PC-9 (cell line): ENCODE measurements at regions not wholly inside any gene's neighbourhood (a gene's known extent, or its start where the extent isn't known, plus 50 kb on each side); places are given as distances from the start of the nearest gene placed in this dataset.
"Not testable (repeated sequence)": the region's sequence is repeated elsewhere in the genome, so short reads cannot be mapped to it uniquely, and the experiment has no call there.

ENCODE experiments used
- BruUV-seq: library from RNA; stranded (reverse); fragments of 400-500 nt; replicated peaks from 2 replicates; lab custom pipeline; 2021; lab: Mats Ljungman, UMichigan
- CTCF ChIA-PET: fragments of 300-600 bp; sonication (Branson Sonifier 250); formaldehyde crosslinking; loops from one replicate; lab custom pipeline; 2022; ENCODE audit warnings: antibody characterized with exemption; lab: Charles Lee
- POLR2A ChIA-PET: fragments of 300-600 bp; sonication (Branson Sonifier 250); formaldehyde crosslinking; loops from one replicate; lab custom pipeline; 2022; ENCODE audit warnings: antibody characterized with exemption; ENCODE audit not compliant: unreplicated experiment; lab: Charles Lee
- DNase-seq, 2 experiments: peaks; one replicate each; pipeline versions ENCODE4 v3.0.0 to v3.0.0-alpha.2; 2015 to 2022; ENCODE audit warnings: mixed read lengths in 1 of 2
- H2AFZ ChIP-seq: fragments of 200-600 bp; sonication (generic); 2 replicates; pipeline ENCODE4 v1.8.1; 2017; ENCODE audit warnings: antibody characterized with exemption
- H3F3A ChIP-seq: fragments of 200-600 bp; sonication (generic); 2 replicates; pipeline ENCODE4 v1.8.1; 2017; ENCODE audit warnings: antibody characterized with exemption, mild to moderate bottlenecking, low read depth; ENCODE audit not compliant: insufficient read depth
- H3K27ac ChIP-seq: fragments of 200-600 bp; sonication (generic); 2 replicates; pipeline ENCODE4 v1.6.1; 2016; ENCODE audit warnings: mixed run types
- H3K27me3 ChIP-seq: fragments of 200-600 bp; sonication (generic); 2 replicates; pipeline ENCODE4 v1.6.1; 2016; ENCODE audit warnings: low read depth, mixed run types; ENCODE audit not compliant: insufficient read depth
- H3K36me3 ChIP-seq: fragments of 200-600 bp; sonication (generic); 2 replicates; pipeline ENCODE4 v1.6.1; 2016; ENCODE audit warnings: low read depth, mixed run types
- H3K4me1 ChIP-seq: fragments of 200-600 bp; sonication (generic); replicated peaks from 2 replicates; pipeline ENCODE4 v1.6.1; 2016; ENCODE audit warnings: mixed run types; ENCODE audit not compliant: insufficient read depth
- H3K4me2 ChIP-seq: fragments of 200-600 bp; sonication (generic); 2 replicates; pipeline ENCODE4 v1.6.1; 2017; ENCODE audit warnings: mixed run types
- H3K4me3 ChIP-seq: fragments of 200-600 bp; sonication (generic); 2 replicates; pipeline ENCODE4 v1.6.1; 2016; ENCODE audit warnings: mixed run types
- H3K79me2 ChIP-seq: fragments of 200-600 bp; sonication (generic); 2 replicates; pipeline ENCODE4 v1.6.1; 2017; ENCODE audit warnings: low read depth, mixed run types
- H3K9me2 ChIP-seq: fragments of 200-600 bp; sonication (generic); 2 replicates; pipeline ENCODE4 v1.8.1; 2017; ENCODE audit warnings: mild to moderate bottlenecking; ENCODE audit not compliant: insufficient read depth
- H3K9me3 ChIP-seq: fragments of 200-600 bp; sonication (generic); 2 replicates; pipeline ENCODE4 v1.8.1; 2016; ENCODE audit warnings: low read depth; ENCODE audit not compliant: insufficient read depth
- H4K20me1 ChIP-seq: fragments of 200-600 bp; sonication (generic); 2 replicates; pipeline ENCODE4 v1.8.1; 2017; ENCODE audit not compliant: insufficient read depth
- CTCF ChIP-seq: fragments of 200-600 bp; sonication (generic); conservative IDR thresholded peaks from 2 replicates; pipeline ENCODE4 v1.6.1; 2017; ENCODE audit warnings: mixed run types, antibody characterized with exemption, mild to moderate bottlenecking, moderate library complexity
- EZH2 ChIP-seq: fragments of 200-600 bp; sonication (generic); IDR thresholded peaks from 2 replicates; pipeline ENCODE4 v1.8.0; 2017; ENCODE audit warnings: antibody characterized with exemption, low read depth
- intact Hi-C: fragments of 100-400 bp; cut with micrococcal nuclease; formaldehyde crosslinking; loops from one replicate; pipeline ENCODE4 v1.10.0; 2022; ENCODE audit not compliant: unreplicated experiment

- Histone ChIP-seq H4K20me1 (no peaks in the 10 kb centered on the region), H3K27ac (no peak overlapping the region), H3K79me2 (no peaks in the 10 kb centered on the region), H3K4me1 (no peaks in the 10 kb centered on the region), H3K9me2 (no peaks in the 10 kb centered on the region), H3F3A (no peaks in the 10 kb centered on the region), H3K36me3 (no peaks in the 10 kb centered on the region), H3K4me2 (no peak overlapping the region), H3K4me3 (no peak overlapping the region), H3K27me3 (no peaks in the 10 kb centered on the region), H3K9me3 (no peaks in the 10 kb centered on the region), H2AFZ (no peak overlapping the region)
- ChIA-PET POLR2A (no interaction called here), CTCF (no interaction called here)
- no TSS peak for BruUV-seq
- intact Hi-C loops = no loop called here
- TF ChIP-seq EZH2 = no peak
- peak; percentile 66 for TF ChIP-seq CTCF
- DNase-seq = no peak
Observed at GRCh38 chr4:170374770-170375169, 285.0 kb upstream of the AADAT start.

GRCh38 chr4:170348945-170349344 lies 259.2 kb upstream of the AADAT start:
- Histone ChIP-seq H3F3A (no peaks in the 10 kb centered on the region), H4K20me1 (no peaks in the 10 kb centered on the region), H3K9me3 (no peaks in the 10 kb centered on the region), H3K36me3 (no peaks in the 10 kb centered on the region), H3K4me1 (no peaks in the 10 kb centered on the region), H3K27ac (no peak overlapping the region), H3K9me2 (no peaks in the 10 kb centered on the region), H3K79me2 (no peaks in the 10 kb centered on the region), H3K4me2 (no peak overlapping the region), H2AFZ (no peak overlapping the region), H3K4me3 (no peak overlapping the region), H3K27me3 (no peaks in the 10 kb centered on the region)
- TF ChIP-seq EZH2 (no peak), CTCF (no peak)
- POLR2A ChIA-PET = no interaction called here
- BruUV-seq = no TSS peak
- DNase-seq = no peak
- intact Hi-C loops = no loop called here
- CTCF ChIA-PET = no interaction called here

GRCh38 chr4:170347191-170347590 lies 257.4 kb upstream of the AADAT start:
- H3K4me1 ChIP-seq, CTCF ChIA-PET, POLR2A ChIA-PET, H4K20me1 ChIP-seq, H2AFZ ChIP-seq, H3K27me3 ChIP-seq, H3K4me3 ChIP-seq, H3K27ac ChIP-seq, intact Hi-C loops, DNase-seq, BruUV-seq, H3K36me3 ChIP-seq, H3K9me2 ChIP-seq, H3K79me2 ChIP-seq, H3F3A ChIP-seq, H3K4me2 ChIP-seq, H3K9me3 ChIP-seq: not testable (repeated sequence)

- no peak overlapping the region for H3K4me3 ChIP-seq
- no peak overlapping the region for H2AFZ ChIP-seq
- TF ChIP-seq CTCF = no peak
- TF ChIP-seq EZH2 = no peak
- H3K9me2 ChIP-seq = no peaks in the 10 kb centered on the region
- H3K9me3 ChIP-seq = no peaks in the 10 kb centered on the region; the same call in 1 of the 2 replicates
- CTCF ChIA-PET = no interaction called here
- no peaks in the 10 kb centered on the region for H3K27me3 ChIP-seq
- no peaks in the 10 kb centered on the region for H3K4me1 ChIP-seq
- no peak overlapping the region for H3K27ac ChIP-seq
- no peaks in the 10 kb centered on the region for H3F3A ChIP-seq
- H3K4me2 ChIP-seq = no peak overlapping the region
- POLR2A ChIA-PET = no interaction called here
- no peaks in the 10 kb centered on the region for H3K36me3 ChIP-seq
- DNase-seq = no peak
- H3K79me2 ChIP-seq = no peaks in the 10 kb centered on the region
- H4K20me1 ChIP-seq = no peaks in the 10 kb centered on the region
- intact Hi-C loops = no loop called here
- no TSS peak for BruUV-seq
Observed at GRCh38 chr4:170339522-170339921, 249.8 kb upstream of the AADAT start.
